ENCODE measurements at regions not wholly inside any gene's neighbourhood (a gene's known extent, or its start where the extent isn't known, plus 50 kb on each side); places are given as distances from the start of the nearest gene placed in this dataset.
"Not testable (repeated sequence)": the region's sequence is repeated elsewhere in the genome, so short reads cannot be mapped to it uniquely, and the experiment has no call there.

GRCh38 chr20:57103146-57103800, 163.2 kb downstream of the BMP7 start:
- no peak for DNase-seq (ENCODE audit: low read depth in 2 of 2)

- DNase-seq (ENCODE audit: low read depth in 2 of 2), result no peak
Measured at GRCh38 chr20:57104113-57104512, 162.3 kb downstream of the BMP7 start.

GRCh38 chr20:57104651-57105204, 161.7 kb downstream of the BMP7 start:
- DNase-seq (ENCODE audit: low read depth in 2 of 2), result no peak

- no peak for DNase-seq (ENCODE audit: low read depth in 2 of 2)
Measured at GRCh38 chr20:57106030-57106682, 160.3 kb downstream of the BMP7 start.

- no peak for DNase-seq (ENCODE audit: low read depth in 2 of 2)
Measured at GRCh38 chr20:57106692-57107091, 159.7 kb downstream of the BMP7 start.

- no peak for DNase-seq (ENCODE audit: low read depth in 2 of 2)
Measured at GRCh38 chr20:57107208-57107607, 159.2 kb downstream of the BMP7 start.

GRCh38 chr20:57108218-57108617, 158.2 kb downstream of the BMP7 start:
- DNase-seq (ENCODE audit: low read depth in 2 of 2), result no peak

- DNase-seq (ENCODE audit: low read depth in 2 of 2), result no peak
Measured at GRCh38 chr20:57108742-57109570, 157.5 kb downstream of the BMP7 start.

GRCh38 chr20:57109571-57109953, 156.9 kb downstream of the BMP7 start:
- DNase-seq (ENCODE audit: low read depth in 2 of 2), result no peak

GRCh38 chr20:57110121-57111027, 156.1 kb downstream of the BMP7 start:
- DNase-seq (ENCODE audit: low read depth in 2 of 2), result not testable (repeated sequence)

- no peak for DNase-seq (ENCODE audit: low read depth in 2 of 2)
Measured at GRCh38 chr20:57111028-57111373, 155.4 kb downstream of the BMP7 start.

GRCh38 chr20:57112448-57112847, 154.0 kb downstream of the BMP7 start:
- no peak for DNase-seq (ENCODE audit: low read depth in 2 of 2)

GRCh38 chr20:57114290-57115005, 152.0 kb downstream of the BMP7 start:
- no peak for DNase-seq (ENCODE audit: low read depth in 2 of 2)

GRCh38 chr20:57117296-57117695, 149.1 kb downstream of the BMP7 start:
- no peak for DNase-seq (ENCODE audit: low read depth in 2 of 2)

GRCh38 chr20:57118107-57118769, 148.2 kb downstream of the BMP7 start:
- no peak for DNase-seq (ENCODE audit: low read depth in 2 of 2)

Measured in stimulated activated CD8-positive, alpha-beta memory T cell treated with anti-CD3 and anti-CD28 coated beads, Interleukin-2, amount 100 ng/mL, for 48 hours (primary cell).